ENCODE measurements at regions not wholly inside any gene's neighbourhood (a gene's known extent, or its start where the extent isn't known, plus 50 kb on each side); places are given as distances from the start of the nearest gene placed in this dataset.

DNA sequence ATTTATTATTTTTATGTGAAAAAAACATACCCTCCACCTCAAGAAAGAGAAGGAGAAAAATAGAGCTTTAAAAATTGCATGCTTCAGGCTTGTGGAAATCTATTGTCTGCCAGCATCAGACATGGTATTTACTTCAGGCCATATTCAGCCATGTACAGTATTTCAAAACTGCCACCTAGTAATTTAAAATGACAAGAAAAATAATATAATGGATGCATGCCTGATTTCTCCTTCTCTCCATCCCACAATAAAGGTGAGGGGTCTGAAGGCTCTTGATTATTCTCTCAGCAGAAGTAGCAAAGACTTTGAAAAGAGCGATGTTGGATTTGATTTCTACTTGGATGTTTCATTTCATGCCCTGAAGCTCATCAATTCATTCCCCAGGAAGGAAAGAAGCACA lies 250.7 kb downstream of the TBC1D4 start:
- DNase-seq (ENCODE audit: low spot score) = no peak

DNA sequence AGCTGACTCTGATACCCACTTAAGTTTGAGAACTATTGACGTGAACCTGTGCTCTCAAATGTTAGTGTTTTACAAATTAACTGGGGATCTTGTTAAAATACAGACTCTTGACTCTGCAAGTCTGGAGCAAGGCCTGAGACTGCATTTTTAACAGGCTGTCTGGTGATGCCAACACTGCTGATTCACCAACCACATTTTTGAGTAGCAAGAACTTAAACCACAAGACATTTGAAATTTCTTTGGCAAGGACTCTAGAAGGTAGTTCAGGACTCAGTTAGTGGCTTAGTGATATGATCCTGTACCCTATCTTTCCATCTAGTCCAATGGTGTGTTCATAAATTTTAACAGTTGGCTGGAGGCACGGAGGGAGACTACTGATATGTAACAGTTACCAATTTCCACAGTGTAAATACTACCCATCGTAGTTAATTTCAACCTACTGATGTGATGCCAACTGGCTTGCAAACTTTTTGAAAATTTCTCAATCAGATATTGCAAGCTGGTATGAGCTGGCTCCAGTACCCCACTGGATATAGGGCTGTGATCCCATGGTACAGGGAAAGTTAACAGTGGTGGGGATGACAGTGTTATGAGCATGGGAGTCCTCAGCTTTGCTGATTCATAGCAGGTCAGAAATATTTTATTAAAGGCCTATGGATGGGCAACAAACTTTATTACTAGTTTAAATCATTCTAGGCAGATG lies 255.1 kb downstream of the TBC1D4 start:
- DNase-seq (ENCODE audit: low spot score) = no peak

DNA sequence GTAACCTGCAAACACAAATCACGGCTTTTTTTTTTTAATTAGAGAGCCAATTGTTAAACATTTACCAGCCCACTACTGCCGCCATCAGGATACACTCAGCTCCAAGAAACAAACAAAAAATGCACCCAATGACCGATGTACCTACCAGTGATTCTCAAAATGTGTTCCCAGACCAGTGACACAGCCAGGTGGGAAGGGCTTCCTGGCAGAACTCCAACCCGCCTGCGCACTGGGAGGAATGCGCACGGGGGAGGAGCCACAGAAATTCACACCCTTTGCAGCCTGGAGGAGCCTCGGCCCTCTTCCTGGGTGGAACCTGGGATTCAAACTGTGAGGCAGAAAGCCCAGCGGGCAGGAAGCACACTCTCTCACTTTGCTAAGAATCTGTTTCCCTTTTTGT lies 255.9 kb downstream of the TBC1D4 start:
- peak; percentile 42 for DNase-seq (ENCODE audit: low spot score)

DNA sequence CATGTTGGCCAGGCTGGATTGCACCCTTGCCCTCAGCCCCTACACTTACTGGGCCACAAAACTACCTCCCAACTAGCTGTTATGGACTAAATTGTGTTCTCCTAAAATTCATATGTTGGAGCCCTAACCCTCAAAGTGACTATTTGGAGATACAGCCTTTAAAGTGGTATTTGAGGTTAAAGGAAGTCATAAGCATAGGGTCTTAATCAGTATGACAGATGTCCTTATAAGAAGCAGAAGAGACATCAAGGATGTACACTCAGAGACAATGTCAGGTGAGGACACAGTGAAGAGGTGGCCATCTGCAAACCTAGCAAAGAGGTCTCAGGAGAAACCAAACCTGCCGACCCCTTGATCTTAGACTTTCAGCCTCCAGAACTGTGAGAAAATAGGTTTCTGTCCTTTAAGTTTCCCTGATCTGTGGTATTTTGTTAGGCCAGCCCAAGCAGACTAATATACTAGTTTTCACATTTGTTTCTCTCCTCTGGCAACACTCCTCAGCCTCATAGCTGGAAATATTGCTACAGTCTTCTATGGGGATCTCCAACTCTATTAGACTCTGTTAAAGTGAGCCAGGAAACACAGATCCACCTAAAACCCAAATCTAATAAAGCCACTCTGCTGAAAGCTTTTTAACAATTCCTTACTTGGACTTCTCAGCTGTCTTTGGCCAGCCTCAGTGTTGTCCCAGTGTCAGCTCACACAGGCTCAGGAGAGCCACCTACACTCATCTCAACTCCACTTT lies 256.5 kb downstream of the TBC1D4 start:
- DNase-seq (ENCODE audit: low spot score) = no peak

DNA sequence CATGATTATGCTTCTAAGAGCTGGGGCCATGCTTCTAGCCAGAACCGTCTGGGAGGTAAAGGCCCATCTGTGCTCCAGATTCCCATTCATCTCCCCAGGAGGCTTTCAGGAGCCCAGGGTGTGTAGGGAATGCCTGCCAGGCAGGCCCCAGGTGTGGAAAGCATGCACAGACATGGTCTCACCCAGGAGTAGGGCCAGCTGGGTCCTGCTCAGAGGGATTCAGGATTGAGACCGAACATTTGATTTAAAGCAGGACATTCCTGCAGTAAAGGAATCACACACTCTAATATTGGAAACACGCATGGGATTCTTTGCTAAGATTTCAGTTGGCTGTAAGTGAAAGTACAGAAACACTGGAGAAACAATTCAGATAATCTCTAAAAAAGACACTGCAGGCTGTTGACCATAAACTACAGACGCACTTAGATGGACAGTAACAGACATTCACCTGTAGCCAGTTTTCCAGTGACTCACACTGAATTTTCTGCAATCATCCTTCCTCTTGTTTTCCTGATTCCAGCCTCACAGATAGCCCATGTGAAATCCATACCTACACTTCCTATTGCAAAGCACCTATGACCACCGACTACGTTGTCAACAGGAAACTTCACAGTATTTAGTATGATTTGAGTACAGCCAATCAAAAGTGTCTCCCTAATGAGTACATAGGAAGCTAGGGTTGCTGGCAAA lies 257.8 kb downstream of the TBC1D4 start:
- no peak for DNase-seq (ENCODE audit: low spot score)

DNA sequence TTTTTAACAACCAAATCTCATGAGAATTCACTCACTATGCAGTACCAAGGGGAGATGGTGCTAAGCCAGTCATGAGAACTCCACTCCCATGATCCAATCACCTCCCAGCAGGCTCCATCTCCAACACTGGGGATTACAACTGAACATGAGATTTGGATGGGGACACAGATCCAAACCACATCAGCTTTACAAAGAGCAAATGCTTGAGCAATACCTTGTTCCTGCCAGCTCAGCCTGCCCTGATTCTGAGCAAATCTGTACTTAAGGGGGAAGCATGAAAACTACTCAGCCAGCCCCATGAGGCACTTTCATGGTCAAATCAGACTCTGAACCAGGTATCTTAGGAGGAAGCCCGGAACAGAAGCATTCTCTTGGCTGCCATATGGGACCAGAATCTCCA lies 259.9 kb downstream of the TBC1D4 start:
- no peak for DNase-seq (ENCODE audit: low spot score)

DNA sequence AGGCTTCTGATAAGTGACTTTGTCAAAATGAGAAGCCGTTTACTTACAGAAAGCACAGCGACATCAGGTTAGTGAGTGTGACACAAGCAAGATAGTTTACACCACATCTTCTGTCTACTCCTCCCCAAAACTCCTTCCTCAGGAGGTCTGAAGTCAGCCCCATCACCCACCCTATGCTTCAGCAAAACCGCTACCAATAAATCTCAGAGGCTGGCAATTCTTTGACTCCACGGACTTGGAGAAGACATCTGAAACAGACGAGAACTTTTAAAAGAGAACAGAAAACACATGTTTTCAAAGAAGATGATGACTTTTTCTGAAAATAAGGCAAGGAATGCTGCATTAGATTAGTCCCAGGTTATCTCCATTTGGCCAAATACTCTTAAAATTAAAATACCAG lies 261.1 kb downstream of the TBC1D4 start:
- no peak for DNase-seq (ENCODE audit: low spot score)

DNA sequence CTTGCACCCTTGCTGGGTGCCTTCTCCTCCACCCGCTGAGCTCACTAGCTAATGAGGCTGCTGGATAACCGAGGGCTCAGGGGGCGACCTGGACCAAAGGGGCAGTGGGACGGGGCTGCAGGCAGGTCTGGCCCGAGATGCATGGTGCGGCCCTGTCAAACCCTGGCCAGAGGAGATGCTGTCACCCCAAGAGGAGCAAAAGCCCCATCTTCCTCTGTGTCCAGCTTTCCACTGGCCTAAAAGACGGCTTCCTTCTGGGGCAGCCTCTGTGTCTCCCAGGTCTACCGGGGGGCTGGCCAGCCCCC lies 261.8 kb downstream of the TBC1D4 start:
- DNase-seq (ENCODE audit: low spot score) = no peak

DNA sequence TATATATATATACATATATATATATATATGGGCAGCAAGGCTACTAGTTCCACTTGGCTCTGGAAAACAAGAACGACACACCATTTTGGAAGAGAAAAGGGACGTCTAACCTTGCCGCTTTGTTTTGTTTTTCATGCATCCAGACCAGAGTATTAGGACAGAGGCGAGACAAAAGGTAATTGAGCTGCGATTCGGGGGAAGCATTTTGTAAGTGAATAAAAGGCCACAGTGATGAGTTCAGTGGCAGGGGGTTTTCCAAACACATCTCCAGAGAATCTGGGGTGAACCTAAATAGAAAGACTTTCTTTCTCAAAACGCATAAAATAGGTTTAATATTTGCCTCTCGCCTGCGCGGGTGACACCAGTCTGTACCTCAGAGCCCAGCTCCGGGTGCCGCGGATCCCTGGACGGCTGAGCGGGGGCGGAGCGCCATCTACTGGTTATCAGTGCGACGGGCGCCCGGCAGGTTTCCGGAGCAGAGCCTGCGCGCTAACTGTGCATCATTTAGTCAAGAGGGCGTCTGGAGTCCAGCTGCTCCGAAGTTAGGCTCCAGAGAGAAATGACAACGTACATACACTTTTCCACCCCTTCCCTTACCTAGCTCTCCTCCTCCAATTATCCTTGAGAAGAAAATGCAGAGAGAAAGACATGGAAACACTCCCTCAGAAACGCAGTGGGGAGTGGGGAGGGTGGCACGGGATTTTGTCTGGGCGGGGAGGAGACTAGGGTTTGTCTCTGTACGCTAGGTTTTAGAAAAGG lies 262.3 kb downstream of the TBC1D4 start:
- DNase-seq (ENCODE audit: low spot score) = peak; percentile 88

DNA sequence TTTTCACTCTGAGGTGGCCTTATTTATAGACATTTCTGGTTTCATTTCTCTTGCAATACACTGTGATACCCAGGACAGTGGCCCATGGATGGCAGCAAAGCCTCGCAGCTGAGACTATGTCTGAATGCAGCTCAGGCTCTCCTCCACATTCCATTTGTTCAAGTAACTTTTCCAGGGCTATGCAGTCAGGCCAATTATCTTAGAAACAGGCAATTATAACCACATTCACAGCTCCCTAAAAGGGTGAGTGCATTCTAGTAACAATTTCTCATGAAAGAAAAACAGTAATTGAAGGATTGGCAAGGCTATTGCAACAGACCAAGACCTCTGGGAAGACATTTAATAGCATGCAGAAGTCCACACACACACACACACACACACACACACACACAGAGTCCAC lies 264.0 kb downstream of the TBC1D4 start:
- DNase-seq (ENCODE audit: low spot score) = peak; percentile 35

DNA sequence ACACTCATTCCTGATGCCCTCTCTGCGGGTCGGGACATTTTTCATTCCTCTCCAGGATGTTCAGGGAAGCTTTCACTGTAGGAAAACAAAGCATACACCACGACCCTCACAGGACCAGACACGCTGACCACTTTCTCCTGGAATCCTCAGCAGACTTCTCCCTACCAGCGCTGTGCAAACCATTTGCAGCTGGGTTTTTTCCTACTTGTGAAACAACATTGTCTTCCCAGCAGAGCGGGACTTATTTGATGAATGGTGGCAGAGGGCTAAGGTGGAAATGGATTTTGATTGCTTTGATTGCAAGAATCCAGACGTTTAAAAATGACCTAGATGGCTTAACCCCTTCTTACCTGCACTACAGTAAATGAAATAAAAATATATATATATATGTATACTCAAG lies 265.9 kb downstream of the TBC1D4 start:
- no peak for DNase-seq (ENCODE audit: low spot score)

DNA sequence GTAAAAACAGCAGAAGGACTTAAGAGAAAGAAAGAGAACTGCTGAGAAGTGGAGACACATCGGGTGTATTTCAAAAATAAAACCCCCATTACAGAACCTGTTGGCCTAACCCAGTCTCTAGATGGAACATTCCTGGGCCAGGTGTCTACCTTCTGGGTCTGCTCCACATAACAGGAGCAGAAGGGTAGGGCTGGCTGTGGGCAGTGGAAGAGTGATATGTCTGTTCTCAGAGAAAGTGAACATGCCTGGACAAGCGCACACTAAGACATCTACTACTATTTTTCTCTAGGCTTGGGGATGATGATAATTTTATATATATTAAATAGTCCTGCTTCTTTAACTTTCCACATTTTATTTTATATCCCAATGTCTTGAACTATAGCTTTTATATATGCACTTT lies 267.1 kb downstream of the TBC1D4 start:
- DNase-seq (ENCODE audit: low spot score) = no peak

DNA sequence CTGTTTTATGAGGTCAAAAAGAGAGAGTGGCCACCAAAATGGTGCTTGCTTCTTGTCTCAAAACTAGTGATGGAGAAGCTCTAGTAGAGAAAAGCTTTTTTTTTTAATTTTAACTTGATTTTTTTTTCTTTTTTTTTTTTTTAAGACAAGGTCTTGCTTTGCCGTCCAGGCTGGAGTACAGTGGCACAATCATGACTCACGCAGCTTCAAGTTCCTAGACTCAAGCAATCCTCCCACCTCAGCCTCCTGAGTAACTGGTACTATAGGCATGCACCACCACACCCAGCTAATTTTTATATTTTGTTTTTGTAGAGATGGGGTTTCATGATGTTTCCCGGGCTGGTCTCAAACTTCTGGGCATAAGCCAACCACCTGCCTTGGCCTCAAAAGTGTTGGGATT lies 279.0 kb downstream of the TBC1D4 start:
- DNase-seq (ENCODE audit: low spot score) = no peak

DNA sequence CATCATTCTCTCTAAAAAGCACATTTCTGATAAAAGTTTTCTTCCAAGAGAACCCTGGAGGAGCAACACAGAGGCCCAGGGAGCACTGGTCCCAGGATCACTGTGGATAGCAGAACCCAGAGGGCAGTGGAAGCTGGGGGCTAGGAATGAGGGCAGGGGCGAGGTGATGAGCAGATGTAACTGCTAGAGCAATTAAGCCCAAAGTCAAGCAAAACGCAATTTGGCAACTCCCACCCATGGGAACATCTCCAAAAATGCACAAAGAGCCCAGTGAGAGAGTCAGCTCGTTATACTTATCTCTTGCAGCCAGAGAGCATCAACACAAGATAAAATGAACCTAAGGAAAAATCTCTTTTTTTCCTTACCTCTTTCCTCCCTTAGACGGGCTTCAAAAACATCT lies 284.2 kb downstream of the TBC1D4 start:
- DNase-seq (ENCODE audit: low spot score) = no peak

DNA sequence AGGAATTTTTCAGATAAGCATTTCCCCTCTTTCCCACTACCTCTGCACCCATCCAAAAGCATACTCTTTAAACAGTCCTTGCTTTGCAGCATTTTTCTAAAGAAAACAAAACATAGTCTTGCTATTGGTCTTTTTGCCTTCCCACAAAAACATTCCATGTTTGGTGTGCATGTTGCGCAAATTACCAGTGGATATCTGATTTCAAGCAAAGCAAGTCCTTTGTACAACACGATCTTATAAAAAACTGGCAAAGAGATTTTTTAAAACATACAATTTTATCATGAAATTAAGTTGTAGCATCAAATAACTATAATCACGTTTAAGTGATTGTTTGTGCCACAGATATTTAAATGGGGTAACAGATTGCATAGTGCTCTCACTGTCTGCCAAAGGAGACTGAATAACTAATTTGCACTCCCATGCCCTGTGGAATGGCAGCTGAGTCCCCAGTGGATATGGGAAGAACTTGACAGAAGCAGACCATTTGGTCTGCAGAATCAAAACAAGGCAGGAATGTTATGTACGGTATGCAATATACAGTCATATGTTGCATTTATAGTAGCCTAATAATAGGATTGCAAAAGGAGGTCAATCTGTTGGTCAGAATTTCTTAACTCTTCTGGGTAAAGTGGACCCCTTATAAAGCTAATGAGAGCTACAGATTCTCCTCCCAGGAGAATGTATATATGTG lies 285.7 kb downstream of the TBC1D4 start:
- DNase-seq (ENCODE audit: low spot score) = no peak

DNA sequence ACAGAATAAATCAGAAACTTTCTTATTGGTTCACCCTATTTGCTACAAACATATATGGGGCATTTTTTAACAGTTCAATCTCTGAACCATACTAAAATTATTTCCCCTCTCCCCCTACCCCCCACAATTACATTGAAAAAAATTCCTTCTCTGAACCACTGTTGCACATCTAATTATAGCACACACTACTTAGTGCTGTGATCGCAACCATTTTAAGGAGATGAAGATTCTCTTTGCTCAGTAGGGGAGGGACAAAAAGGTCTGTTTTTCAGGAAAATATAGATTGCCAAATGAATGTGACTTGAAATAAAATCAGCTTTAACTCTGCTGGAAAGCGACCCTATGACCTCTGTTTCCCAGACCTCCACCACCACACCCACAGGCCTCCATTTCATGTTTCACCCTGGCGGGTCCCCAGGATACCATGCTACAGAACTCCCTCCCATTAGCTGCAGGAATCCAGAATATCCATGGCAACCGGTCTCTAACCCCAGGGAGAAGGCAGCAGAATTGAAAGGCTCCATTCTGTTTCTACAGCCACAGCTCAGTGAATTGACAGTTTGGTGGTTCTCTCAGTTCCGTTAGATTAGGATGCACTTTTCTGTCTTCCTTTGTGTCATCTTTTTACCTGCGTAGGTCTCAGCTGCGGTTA lies 286.3 kb downstream of the TBC1D4 start:
- DNase-seq (ENCODE audit: low spot score) = no peak

DNA sequence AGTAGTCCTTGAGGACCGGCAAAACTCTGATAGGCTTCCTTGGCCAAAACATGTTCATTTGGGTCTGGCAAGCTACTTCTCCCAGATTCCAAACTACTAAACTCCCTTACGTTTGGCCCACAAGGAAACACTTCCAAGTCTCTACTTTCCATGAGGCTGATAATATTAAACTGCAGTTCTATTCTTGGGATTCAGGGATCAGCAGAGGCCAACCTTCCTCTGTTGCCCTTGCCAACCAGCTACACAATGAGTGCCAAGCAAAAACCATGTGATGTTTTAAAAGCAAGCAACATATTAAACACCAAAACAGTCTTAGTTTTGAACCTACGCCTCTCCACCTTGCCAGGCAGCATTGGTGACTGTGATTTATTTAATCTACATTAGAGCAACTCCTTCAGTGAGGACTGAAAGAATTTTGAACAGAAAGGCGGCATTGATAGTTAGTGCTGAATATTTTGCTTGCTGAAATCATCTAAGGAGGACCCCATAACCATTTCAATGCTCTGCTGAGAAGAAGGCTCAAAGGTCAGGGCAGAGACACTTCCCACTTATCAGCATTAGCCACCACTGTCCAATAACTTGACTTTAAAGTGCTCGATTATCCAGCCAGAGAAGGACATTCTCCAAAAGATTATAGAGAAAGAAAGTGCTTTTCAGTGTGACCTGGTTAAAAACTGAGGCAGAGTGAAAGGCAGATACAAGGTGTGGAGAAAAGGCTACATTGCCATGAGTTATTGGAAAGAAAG lies 287.1 kb downstream of the TBC1D4 start:
- no peak for DNase-seq (ENCODE audit: low spot score)

DNA sequence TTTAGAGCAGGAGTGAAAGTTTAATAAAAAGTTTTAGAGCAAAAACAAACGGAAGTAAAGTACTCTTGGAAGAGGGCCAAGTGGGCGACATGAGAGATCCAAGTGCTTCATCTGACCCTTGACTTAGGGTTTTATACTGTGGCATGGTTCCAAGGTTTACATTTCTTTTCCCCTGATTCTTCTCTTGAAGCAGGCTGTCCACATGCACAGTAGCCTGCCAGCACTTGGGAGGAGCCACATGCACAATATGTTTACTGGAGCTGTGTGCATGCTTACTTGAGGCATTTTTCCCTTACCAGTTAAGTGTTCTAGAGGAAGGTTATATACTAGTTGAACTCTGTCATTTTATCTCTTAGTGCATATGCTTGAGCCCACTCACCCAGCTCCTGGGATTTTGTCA lies 295.6 kb downstream of the TBC1D4 start:
- peak; percentile 56 for DNase-seq (ENCODE audit: low spot score)

DNA sequence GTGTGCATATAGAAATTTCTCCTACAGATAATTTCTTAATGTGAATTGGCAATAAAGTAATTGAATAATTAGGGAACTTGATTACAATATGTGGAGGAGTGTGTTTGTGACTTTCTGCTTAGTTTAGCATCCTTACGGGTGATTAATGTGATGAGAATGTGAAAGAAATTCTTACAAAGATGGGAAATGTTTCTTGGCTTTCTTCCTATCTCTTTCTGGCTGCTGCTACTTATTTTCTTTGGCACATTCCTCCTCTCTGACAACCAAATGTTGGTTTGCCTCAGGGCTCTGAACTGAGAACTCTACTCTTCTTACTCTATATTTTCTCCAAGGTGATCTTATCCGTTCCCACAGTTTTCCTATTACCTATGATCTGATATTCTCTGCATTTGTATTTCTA lies 300.1 kb downstream of the TBC1D4 start:
- DNase-seq (ENCODE audit: low spot score) = no peak

DNA sequence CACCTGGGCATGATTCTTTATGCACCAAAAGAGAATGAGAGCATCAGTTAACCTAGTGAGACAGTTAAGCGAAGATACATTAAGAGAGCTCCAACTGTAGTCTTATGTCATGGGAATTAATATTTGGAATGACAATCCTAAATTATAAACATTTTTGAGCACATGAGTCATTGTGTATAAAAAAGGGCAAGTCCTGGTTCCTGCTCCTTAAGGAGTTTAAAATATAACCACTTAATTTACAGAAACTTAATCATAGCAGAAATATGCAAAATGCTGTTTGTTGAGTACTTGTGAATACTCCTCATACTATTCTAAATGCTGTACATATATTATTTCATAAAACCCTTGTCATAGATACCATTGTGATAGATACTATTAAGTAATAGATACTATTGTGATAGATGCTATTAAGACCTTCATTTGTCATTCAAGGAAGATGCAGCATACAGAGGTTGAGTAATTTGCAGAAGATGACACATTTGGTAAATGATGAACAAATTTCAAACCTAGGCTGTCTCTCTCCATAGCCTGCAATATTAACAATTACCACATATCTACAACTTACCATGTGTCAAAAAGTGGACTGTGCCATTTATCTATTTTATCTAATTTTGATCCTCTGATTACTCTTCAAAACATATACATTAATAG lies 301.0 kb downstream of the TBC1D4 start:
- DNase-seq (ENCODE audit: low spot score) = no peak

Measured in HT-29 (cell line).